T-helper 9 cell (primary cell): ENCODE measurements at regions not wholly inside any gene's neighbourhood (a gene's known extent, or its start where the extent isn't known, plus 50 kb on each side); places are given as distances from the start of the nearest gene placed in this dataset.
"Not testable (repeated sequence)": the region's sequence is repeated elsewhere in the genome, so short reads cannot be mapped to it uniquely, and the experiment has no call there.

Experiments
- DNase-seq: peaks from one replicate; pipeline ENCODE4 v3.0.0-alpha.2; 2020

DNA sequence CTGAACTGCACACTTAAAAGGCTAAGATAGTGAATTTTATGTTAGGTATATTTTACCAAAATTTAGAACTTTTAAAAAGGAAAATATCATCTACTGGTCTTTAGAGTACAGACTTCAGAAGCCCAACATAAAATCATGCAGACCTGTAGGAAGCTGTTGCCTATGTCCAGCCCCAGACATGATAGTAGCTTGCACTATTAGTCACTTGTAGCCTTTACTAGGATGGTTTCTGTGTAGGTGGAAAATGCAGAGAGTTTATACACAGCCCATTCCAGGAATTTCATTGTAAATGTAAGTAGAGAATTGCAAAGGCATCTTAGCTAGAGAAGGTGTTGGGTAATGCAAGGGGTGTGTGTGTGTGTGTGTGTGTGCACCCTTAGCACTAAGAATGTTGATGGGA lies 640.2 kb downstream of the RNF144A start:
- DNase-seq: no peak

DNA sequence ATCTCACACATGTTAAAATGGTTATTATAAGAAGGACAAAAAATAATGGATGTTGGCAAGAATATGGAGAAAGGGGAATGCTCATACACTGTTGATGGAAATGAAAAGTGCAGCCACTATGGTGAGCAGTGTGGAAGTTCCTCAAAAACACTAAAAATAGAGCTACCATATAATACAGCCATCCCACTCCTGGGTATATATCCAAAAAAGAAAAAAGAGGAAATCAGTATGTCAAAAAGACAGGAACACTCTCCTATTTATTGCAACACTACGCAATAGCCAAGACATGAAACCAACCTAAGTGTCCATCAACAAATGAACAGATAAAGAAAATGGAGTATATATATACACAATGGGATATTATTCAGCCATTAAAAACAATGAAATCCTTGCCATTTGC lies 642.6 kb downstream of the RNF144A start:
- DNase-seq: no peak

DNA sequence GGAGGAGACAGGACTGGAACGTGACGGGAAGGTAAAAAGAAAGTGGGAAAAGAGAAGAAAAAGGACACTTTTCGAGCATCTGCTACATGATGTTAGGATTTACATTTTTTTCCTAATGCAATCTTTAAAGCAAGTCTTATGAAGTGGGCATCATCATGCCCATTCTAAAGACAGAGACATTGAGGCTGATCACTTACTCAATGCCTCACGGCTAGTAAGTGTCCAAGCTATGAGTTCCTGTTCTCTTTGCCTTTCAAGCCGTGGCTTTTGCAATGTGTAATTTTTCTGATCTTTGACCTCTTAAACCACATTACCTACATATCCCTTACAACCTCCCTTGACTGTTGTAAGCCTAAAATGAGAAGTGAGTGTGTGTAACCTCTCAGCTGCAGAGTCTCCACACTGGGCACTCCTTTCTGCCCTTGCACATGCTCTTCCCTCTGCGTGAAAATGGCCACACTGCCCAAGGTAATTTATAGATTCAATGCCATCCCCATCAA lies 649.2 kb downstream of the RNF144A start:
- DNase-seq: no peak

DNA sequence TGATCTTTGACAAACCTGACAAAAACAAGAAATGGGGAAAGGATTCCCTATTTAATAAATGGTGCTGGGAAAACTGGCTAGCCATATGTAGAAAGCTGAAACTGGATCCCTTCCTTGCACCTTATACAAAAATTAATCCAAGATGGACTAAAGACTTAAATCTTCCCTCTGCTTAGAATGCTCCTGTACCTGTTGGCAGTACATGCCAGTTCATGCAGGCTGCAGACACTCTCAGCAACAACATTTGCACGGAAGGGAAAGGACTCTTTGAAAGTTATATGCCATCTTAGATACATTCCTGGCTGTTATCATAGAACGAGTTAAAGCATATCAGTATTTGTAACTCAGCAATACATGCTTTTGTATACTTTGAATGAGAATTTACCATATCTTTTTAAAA lies 649.9 kb downstream of the RNF144A start:
- not testable (repeated sequence) for DNase-seq

DNA sequence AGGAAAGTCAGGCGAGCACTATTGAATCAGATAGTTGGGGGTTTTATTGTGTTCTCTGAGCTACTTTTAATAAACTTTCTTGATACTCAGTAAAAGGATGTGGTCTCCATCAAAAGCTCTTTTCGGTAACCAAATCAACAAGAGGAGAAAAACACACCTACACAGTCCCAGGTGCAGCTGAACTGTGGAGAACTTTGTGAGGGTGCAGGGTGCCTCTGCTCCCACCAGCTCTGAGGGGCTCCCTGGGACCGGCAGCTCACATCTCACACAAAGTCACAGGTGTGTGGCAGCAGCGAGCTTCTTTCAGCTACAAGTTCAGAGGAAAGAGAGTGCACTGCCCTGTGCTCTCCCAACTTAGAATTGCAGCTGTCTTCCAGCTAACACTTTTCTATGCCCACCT lies 650.4 kb downstream of the RNF144A start:
- DNase-seq: no peak

DNA sequence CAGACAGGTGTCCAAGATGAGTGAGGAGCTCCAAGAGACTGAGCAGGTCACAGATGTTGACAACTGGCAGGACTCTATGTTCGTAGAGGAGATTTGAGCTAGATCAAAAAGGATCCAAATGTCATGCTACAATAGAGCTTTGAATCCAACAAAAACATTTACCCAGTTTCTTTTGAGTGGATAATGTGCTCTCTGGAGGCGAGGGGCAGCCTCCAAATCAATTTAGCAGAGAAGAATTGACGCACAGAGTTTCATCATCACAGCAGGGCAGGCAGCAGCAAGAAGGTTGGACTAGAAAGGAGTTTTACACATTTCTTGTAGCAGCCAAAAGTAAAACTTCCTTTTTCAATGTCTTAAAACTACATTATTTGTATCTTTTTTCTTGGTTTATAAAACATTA lies 653.0 kb downstream of the RNF144A start:
- DNase-seq: no peak

DNA sequence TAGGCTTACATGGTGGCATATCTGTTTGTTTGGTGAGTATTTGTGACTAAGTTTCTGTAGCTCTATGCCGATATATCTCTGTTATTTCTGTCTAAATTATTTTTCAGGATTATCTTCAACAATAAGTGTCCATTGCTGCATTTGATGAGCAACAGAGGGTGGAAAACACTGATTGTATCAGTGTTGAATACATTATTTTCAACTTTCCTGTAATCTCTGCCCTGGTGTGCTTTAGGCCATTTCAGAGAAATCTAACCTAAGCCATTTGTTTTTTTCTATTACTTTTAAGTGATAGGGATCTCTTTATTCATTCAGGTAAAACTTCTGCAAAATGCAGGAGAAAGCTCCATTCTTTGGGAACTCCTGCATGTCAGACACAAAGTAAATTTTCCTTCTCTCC lies 654.5 kb downstream of the RNF144A start:
- DNase-seq: no peak

DNA sequence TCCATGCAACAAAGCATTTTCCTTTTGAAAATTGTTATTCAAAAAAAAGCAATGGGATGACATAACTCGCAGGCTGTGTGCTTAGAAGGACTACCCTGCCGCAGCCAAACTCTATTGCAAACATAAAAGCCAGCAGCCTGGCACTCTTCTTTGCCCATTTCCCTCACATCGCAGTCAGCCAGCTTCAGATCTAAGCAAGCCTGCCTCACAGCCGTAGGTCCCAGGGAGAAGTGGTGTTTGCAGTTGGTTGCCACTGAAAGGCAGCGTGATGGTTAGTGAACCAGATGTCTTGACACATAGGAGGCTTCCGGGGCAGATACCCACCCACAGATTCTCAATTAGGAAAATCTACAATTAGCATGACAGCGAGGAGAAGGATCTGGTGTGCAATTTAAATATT lies 655.2 kb downstream of the RNF144A start:
- DNase-seq: no peak

DNA sequence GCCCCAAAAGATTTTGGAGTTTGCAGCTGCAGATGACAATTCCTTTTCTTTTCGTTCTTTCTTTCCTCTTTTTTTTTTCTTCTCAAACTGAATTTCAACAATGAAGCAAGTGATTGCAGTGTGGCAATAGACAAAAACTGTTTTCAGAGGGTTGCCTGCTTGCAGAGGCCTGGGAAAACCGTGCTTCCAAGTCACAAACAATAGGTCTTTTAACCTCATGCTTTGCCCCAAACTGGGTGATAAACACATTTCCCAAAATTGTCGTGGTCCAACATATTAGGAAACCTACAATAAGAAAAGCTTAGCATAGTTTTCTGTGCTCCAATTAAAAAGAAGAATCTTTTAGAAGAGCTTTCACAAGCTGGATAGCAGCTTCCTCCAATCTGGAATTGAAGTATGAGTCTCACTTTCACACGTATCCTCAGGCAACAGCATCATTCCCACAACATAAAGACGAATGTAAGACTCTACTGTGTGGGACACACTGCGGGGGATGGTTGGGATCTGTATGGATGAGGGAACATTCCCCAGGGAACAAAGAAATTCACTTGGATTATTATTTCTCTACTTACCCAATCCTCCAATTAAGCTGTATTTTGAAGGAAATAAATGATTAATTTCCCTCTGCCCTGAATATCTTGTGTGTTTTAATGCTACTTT lies 656.1 kb downstream of the RNF144A start:
- DNase-seq: no peak

DNA sequence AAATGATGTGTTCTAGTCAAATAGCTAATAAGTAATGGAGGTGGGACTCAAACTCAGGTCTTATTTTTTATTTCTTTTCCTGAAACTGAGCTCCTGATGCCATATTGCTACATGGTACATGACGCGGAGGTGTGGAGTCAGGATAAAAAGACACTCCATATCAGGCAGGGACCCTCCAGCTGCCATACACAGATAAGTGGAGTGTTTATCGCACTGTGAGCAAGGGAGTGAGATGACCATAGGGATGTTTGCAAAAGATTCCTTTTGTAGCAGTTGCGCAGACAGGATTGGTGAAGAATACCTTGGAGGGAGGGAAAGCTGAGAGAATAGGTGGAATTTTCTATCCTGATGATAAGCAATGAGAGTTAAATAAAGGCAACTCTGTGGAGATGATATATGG lies 657.2 kb downstream of the RNF144A start:
- no peak for DNase-seq

DNA sequence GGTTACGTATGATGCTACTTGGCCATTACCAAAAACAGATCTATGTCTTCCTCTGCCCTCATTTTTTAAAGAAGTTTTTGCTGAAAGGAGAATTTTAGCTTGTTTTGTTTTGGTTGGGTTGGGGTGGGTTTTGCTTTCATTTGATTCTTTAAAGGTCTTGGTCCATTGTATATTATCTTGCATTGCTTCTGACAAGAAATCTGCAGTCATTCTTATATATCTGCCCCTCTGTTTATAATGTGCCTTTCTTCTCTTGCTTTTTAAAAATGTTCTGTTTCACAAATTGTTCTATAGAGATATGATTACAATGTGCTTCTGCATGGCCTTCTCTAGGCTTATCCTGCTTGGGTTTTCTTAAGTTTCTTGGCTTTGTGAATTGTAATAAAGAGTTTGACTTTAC lies 660.6 kb downstream of the RNF144A start:
- no peak for DNase-seq

DNA sequence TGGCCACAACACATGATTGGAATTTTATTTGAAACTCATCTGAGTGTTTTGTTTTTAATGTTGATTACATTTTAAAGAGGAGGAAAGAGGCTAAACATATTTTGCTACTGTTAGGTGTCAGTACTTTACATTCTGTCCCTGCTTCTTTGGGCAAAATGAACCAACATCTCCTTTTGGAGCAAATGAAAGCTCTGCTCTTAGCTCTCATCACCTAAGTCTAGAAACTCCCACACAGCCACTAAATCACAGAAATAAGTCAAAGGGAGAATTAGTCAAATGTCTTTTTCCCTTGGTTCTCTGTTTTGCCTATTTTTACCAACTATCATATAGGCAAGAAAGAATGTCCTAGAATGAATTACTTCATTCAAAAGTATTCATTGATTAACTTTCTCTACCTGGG lies 666.8 kb downstream of the RNF144A start:
- no peak for DNase-seq

DNA sequence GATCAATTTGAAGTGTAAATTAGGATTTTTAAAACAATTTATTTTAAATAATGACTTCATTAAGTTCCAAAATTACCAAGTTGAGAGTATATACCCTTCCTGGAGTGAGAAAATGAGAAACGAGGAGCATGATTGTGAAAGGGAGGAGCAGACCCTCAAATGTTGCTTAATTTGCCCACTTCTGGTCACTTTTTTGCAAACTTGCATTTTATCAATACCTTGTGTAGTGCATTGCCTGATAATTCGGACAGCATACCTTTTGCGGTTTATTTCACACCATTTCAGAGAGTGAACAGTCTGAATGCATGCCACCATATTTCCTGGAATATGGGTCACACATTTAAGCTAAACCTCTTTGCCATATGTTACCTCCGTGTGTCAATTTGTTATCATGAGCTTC lies 669.7 kb downstream of the RNF144A start:
- no peak for DNase-seq

DNA sequence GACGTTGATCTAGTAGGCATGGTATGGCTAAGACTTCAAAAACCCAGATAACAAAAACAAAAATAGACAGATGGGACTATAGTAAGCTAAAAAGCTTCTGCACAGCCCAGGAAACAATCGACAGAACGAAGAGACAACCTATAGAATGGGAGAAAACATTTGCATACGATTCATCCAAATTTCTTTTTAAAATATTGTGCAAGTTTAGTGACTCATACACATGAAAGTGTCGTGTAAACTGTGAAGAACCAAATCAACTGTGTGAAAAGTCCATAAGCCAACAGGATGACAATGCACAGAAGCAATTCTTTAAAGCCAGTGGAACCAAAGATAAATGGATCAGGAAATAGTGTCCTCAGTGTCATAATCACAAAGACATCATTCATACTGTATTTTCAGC lies 671.1 kb downstream of the RNF144A start:
- DNase-seq: no peak

DNA sequence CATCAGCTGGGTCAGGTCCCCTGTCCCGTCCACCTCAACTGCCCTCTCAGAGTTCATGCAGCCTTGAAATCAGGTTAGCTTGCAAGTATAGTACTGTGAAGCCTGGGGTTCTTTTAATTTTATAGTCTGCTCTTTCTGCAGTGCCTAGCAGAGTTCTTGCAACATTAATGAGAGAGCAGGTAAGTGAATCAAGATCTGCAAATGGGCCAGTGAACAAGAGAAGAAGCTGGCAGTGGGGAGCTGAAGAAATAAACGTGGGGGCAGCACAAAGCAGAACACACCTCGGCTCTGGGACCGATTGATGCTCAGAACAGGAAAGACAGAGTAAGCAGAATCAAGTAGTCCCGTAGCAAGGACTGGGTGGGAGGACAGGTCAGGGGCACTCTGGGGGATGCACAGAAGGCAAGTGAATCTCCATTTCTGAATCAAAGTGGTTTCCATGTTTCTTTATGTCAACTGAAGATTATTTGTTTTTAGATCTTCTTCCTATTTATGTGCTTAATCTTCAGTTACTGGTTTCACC lies 675.5 kb downstream of the RNF144A start:
- DNase-seq: no peak

DNA sequence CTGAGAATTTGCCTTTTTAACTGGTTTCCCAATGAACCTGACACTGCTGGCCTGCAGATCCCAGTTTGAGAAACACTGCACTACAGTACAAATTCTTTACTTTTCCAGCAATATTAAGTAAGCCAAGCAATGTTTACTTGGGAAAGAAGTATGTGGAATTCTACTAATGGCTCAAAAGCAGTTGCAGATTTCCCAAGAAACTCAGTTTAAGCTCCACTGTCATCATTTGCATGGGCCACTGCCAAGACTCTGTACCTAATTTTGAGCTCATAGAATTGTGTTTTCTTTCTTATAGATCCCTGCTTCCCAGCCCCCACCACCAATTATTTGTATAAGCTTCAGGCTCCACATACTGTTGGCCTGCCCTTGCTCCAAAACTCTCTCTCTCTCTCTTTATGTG lies 676.1 kb downstream of the RNF144A start:
- DNase-seq: no peak

DNA sequence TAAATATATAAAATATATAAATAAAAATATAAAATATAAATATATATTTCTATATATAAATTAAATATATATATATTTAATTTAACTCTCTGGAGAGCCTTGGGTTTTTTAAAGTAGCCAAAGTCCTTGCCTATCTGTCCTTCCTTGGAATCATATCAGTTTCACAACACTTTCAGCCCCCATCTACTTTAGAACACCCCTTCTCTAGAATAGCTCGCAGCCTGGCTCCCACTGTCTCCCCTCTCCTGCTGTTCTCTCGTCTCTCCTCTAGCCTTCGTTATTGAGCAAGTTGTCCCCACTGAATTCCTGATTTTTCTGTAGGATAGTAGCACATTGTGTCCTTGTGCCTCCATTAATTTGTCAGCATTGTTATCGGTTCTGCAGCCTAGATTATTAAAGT lies 677.0 kb downstream of the RNF144A start:
- no peak for DNase-seq

DNA sequence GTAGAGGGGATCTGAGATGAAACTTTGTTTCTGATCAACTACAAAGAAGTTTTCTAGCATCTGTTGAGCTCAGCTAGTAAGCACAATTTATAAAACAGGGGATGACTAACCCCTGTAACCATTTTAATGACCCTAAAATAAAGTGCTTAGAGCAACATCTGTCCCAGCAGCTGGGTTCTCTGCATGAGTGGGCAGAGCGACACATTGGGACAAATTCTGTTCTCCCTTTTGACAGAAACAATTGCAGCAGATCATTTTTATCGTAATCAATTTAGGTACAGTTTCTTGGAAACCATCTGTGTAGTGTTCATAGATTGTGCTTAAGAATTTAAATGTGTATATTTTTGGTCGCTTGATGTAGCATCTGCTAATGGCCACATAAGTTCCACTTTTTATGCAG lies 678.0 kb downstream of the RNF144A start:
- DNase-seq: no peak

DNA sequence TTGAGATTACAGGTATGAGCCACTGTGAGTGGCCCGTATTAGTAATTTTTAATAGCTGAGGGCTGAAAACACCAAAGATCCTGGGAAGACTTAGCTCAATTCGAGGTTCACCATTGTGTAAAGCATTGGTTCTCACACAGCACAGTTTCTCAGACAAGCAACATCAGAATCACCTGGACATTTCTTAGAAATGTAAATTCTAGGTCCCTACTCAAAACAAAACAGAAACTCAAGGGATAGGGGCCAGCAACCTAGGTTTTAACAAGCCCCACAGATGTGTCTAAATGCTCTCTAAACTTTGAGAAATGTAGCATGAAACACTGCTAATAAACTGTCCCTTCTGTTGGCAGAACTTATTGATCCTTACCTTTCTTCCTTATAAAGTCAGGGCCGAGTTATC lies 681.2 kb downstream of the RNF144A start:
- no peak for DNase-seq

DNA sequence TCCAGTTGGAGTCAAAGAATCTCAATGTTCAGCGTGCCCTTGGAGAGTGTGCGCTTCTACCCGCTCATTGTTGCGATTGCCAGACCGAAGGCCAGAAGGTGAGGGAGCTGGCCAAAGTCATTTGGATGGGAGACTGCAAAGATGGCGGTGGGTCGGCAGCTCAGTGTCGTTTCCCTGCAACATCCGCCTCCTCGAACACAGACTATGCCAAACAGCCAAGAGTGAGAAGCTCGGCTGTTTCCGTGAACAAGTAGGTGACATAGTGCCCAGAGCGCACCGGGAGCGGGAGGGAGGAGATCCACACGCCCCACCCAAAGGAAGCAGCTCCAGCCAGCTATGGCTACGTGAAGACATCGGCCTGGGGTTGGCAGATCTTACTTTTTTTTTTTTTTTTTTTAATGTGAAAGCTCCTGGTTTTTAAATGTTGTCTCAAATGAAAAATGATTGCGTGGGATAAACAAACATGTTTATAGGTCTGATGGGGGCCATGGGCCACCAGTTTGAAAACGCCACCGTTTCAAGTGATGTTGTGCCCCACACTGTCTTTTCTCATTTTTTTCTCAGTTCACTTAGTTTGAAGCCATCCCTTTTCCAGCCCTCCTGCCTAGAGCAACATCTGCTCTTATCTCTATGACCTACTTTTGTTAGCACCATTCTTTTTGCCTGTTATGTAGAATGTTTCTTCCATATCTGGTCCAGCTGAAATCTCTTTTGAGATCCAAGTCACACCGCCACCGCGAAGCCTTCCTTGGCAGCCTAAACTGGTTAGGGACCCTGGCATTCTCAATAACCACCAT lies 682.4 kb downstream of the RNF144A start:
- no peak for DNase-seq

DNA sequence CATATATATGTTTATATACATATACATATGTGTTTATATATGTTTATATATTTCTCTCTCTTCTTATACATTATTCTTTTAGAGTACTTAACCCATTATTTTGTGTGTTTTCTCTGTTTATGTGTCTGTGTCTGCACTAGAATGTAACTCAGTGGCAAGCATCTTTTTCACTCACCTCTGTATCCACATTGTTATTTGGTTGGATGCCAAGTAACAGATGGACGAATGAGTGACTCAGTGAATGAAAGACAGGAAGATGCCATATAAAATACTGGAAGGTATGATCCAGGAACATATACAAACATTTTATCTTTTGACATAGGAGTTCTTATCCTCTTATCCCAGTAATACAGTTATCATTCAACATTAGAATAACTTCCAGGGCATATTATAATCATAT lies 684.8 kb downstream of the RNF144A start:
- no peak for DNase-seq

DNA sequence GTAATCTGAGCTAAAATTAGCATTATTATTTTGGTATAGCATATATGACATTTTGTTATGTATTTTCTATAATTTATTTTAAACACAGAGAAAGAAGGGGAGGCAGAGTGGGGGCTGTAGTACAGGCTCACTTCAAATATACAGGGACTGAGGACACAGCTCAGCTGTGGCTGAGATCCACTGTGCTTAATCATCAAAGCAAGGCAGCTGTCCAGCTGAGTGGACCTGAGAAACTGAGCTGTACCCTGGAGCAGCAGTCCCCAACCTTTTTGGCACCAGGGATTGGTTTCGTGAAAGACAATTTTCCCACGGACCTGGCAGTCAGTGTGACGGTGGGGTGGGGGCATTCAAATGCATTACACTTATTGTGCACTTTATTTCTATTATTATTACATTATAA lies 687.2 kb downstream of the RNF144A start:
- DNase-seq: no peak

DNA sequence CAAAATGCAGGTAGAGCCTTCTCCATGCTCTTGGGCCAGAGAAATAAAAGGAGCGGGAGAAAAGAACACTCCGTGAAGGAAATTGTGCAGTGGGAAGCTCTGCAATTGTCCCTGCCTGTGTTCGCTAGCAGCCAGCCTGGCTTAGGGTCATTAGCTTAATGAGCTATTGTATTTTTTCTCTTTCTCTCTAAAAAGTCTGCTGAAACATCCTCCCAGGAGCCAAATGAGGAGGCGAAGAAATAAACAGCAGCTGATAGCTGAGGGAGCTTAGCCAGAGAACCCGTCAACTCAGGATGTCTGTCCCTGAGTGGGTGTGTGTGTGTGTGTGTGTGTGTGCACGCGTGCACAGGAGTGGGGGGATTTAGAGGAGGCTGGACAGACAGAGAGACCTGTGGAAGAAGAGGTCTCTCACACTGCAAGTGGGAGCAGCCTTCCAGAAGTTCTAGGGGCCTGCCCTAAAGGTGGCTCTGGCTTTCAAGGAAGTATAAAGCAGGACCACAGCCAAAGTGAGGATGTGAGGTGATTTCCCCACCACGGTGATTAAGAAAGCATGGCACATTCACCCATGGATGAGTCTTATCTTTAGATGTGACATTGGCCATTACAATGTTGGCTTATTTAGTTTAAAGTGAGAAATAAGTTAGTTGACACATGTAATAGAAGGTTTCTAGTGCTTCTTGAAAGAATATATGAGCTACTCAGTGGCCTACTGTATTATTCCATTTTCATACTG lies 690.4 kb downstream of the RNF144A start:
- DNase-seq: no peak

DNA sequence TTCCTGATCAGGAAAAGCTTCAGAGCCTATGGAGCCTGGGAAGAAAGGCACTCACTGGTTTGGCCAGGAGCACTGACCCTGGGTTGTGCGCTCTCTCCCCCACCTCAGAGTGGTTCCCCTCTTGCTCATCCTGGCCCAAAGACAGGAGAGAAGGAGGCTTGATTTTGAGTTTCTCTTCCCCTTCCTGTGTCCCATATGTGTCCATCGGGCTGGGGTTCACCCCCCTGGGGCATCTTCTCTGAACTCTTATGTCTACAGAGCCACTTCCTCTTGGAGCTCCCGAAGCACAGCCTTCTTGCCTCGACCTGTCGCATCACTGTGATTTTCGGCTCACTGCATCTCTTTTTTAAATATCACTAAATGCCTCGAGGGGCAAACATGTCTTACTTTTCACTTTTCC lies 692.3 kb downstream of the RNF144A start:
- no peak for DNase-seq
